GM21717 (cell line): ENCODE measurements at regions not wholly inside any gene's neighbourhood (a gene's known extent, or its start where the extent isn't known, plus 50 kb on each side); places are given as distances from the start of the nearest gene placed in this dataset.

Source experiments
- ATAC-seq: cut with Tn5 transposase; IDR thresholded peaks from one replicate; pipeline ENCODE4 v1.9.1; 2021; ENCODE audit warnings: mild to moderate bottlenecking, moderate library complexity; ENCODE audit not compliant: unreplicated experiment

- no peak for ATAC-seq
Observed at GRCh38 chr10:3692387-3692999, 92.5 kb downstream of the KLF6 start.

- no peak for ATAC-seq
Observed at GRCh38 chr10:3691482-3691881, 93.5 kb downstream of the KLF6 start.

- ATAC-seq = no peak
Observed at GRCh38 chr10:3689871-3690510, 95.0 kb downstream of the KLF6 start.

- no peak for ATAC-seq
Observed at GRCh38 chr10:3687510-3688081, 97.4 kb downstream of the KLF6 start.

- ATAC-seq = no peak
Observed at GRCh38 chr10:3685384-3685783, 99.6 kb downstream of the KLF6 start.

- no peak for ATAC-seq
Observed at GRCh38 chr10:3684891-3685290, 100.1 kb downstream of the KLF6 start.

- ATAC-seq = no peak
Observed at GRCh38 chr10:3683560-3683959, 101.4 kb downstream of the KLF6 start.

GRCh38 chr10:3682745-3683144, 102.3 kb downstream of the KLF6 start:
- ATAC-seq = no peak

- ATAC-seq = no peak
Observed at GRCh38 chr10:3681642-3682554, 103.1 kb downstream of the KLF6 start.

GRCh38 chr10:3679950-3680629, 104.9 kb downstream of the KLF6 start:
- ATAC-seq = no peak

GRCh38 chr10:3678629-3679227, 106.3 kb downstream of the KLF6 start:
- no peak for ATAC-seq

- ATAC-seq = no peak
Observed at GRCh38 chr10:3676564-3676963, 108.4 kb downstream of the KLF6 start.

- no peak for ATAC-seq
Observed at GRCh38 chr10:3672220-3672619, 112.8 kb downstream of the KLF6 start.

GRCh38 chr10:3671386-3671955, 113.5 kb downstream of the KLF6 start:
- no peak for ATAC-seq

GRCh38 chr10:3668966-3669330, 116.1 kb downstream of the KLF6 start:
- ATAC-seq = no peak

GRCh38 chr10:3668276-3668965, 116.6 kb downstream of the KLF6 start:
- no peak for ATAC-seq

GRCh38 chr10:3666525-3667302, 118.3 kb downstream of the KLF6 start:
- no peak for ATAC-seq

- no peak for ATAC-seq
Observed at GRCh38 chr10:3665316-3665908, 119.6 kb downstream of the KLF6 start.

GRCh38 chr10:3662775-3663174, 122.2 kb downstream of the KLF6 start:
- no peak for ATAC-seq
